GM08714 (cell line): ENCODE measurements at regions not wholly inside any gene's neighbourhood (a gene's known extent, or its start where the extent isn't known, plus 50 kb on each side); places are given as distances from the start of the nearest gene placed in this dataset.

Experiments used
- H3K4me3 ChIP-seq: fragments of 200-500 bp; sonication (Bioruptor generic); 2 replicates; pipeline ENCODE4 v1.5.1; 2014; ENCODE audit warnings: mild to moderate bottlenecking, low read length, inconsistent platforms
- ZNF274 ChIP-seq: IDR thresholded peaks from 2 replicates; pipeline ENCODE4 v1.6.1; 2012; ENCODE audit warnings: mild to moderate bottlenecking, low read depth, low read length

- no peak overlapping the region for H3K4me3 ChIP-seq
- no peak for TF ChIP-seq ZNF274
Observed at GRCh38 chr4:178665916-178666315, 1223.7 kb upstream of the AGA start.

GRCh38 chr4:178671766-178672165 is 1229.5 kb upstream of the AGA start:
- TF ChIP-seq ZNF274 = no peak
- H3K4me3 ChIP-seq = no peak overlapping the region

GRCh38 chr4:178672512-178672911 is 1230.3 kb upstream of the AGA start:
- no peak overlapping the region for H3K4me3 ChIP-seq
- TF ChIP-seq ZNF274 = no peak

- H3K4me3 ChIP-seq = no peak overlapping the region
- TF ChIP-seq ZNF274 = no peak
Observed at GRCh38 chr4:178681871-178682270, 1239.6 kb upstream of the AGA start.

GRCh38 chr4:178689926-178690325 is 1247.7 kb upstream of the AGA start:
- no peak overlapping the region for H3K4me3 ChIP-seq
- TF ChIP-seq ZNF274 = no peak

GRCh38 chr4:178693816-178694215 is 1251.6 kb upstream of the AGA start:
- no peak overlapping the region for H3K4me3 ChIP-seq
- no peak for TF ChIP-seq ZNF274

GRCh38 chr4:178696515-178696914 is 1254.3 kb upstream of the AGA start:
- no peak for TF ChIP-seq ZNF274
- H3K4me3 ChIP-seq = no peak overlapping the region

- H3K4me3 ChIP-seq = no peak overlapping the region
- no peak for TF ChIP-seq ZNF274
Observed at GRCh38 chr4:178712486-178712885, 1270.2 kb upstream of the AGA start.

- no peak for TF ChIP-seq ZNF274
- no peak overlapping the region for H3K4me3 ChIP-seq
Observed at GRCh38 chr4:178738026-178738425, 1295.8 kb upstream of the AGA start.

GRCh38 chr4:178745203-178745602 is 1303.0 kb upstream of the AGA start:
- no peak overlapping the region for H3K4me3 ChIP-seq
- TF ChIP-seq ZNF274 = no peak

- no peak overlapping the region for H3K4me3 ChIP-seq
- TF ChIP-seq ZNF274 = no peak
Observed at GRCh38 chr4:178752954-178753525, 1310.8 kb upstream of the AGA start.

- no peak overlapping the region for H3K4me3 ChIP-seq
- no peak for TF ChIP-seq ZNF274
Observed at GRCh38 chr4:178778496-178778895, 1336.3 kb upstream of the AGA start.

- TF ChIP-seq ZNF274 = no peak
- no peak overlapping the region for H3K4me3 ChIP-seq
Observed at GRCh38 chr4:178781779-178782178, 1339.5 kb upstream of the AGA start.

- no peak for TF ChIP-seq ZNF274
- no peak overlapping the region for H3K4me3 ChIP-seq
Observed at GRCh38 chr4:178784491-178784890, 1342.3 kb upstream of the AGA start.

- TF ChIP-seq ZNF274 = no peak
- H3K4me3 ChIP-seq = no peak overlapping the region
Observed at GRCh38 chr4:178789279-178789678, 1347.0 kb upstream of the AGA start.

GRCh38 chr4:178799204-178799603 is 1357.0 kb upstream of the AGA start:
- TF ChIP-seq ZNF274 = no peak
- H3K4me3 ChIP-seq = no peak overlapping the region
